ENCODE measurements at regions not wholly inside any gene's neighbourhood (a gene's known extent, or its start where the extent isn't known, plus 50 kb on each side); places are given as distances from the start of the nearest gene placed in this dataset.

GRCh38 chr15:39110746-39111145 lies 470.1 kb upstream of the THBS1 start (continued):
- TF ChIP-seq CHD7 (IDR thresholded peaks at IDR 0.05; ENCODE audit: insufficient replicate concordance, low read length) (no peak), CBX5 (IDR thresholded peaks at IDR 0.05; ENCODE audit: low read depth, low read length) (no peak), TBP (IDR thresholded peaks at IDR 0.05; ENCODE audit: low read depth, low read length) (no peak), MAX (IDR thresholded peaks at IDR 0.05) (no peak), KDM1A (IDR thresholded peaks at IDR 0.05; ENCODE audit: borderline replicate concordance, low read length) (no peak), EGR1 (IDR thresholded peaks at IDR 0.05; ENCODE audit: borderline replicate concordance, low read depth, low read length) (no peak)
